GM12875 (cell line): ENCODE measurements at regions not wholly inside any gene's neighbourhood (a gene's known extent, or its start where the extent isn't known, plus 50 kb on each side); places are given as distances from the start of the nearest gene placed in this dataset.
"Not testable (repeated sequence)": the region's sequence is repeated elsewhere in the genome, so short reads cannot be mapped to it uniquely, and the experiment has no call there.

Source experiments
- H3K4me3 ChIP-seq: one replicate; pipeline ENCODE4 v1.5.1; 2011; ENCODE audit warnings: low read depth, low read length, control low read depth
- CTCF ChIP-seq: IDR thresholded peaks from 2 replicates; pipeline ENCODE4 v1.5.1; 2011; ENCODE audit warnings: low read depth, mild to moderate bottlenecking, control low read depth, inconsistent platforms, low read length, moderate library complexity, borderline replicate concordance; ENCODE audit not compliant: insufficient read depth

DNA sequence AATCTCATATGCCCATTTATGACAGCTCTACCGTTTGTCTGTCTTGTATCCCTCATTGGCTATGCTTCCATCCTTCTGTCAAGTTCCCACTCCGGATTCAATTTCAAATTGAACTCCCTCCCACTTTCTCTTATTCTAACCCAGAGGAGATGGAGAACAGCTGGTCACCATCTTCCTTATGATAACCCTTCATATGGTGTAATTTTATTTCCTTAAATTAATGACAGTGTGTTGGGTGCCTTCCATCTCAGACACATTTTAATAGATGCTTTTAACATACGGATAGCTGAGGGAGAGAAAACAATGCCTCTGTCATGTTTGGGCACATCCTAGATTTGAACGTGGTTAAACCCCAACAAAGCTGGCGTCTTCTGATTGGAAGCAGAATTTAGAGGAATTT is 103.0 kb upstream of the PLXNA2 start:
- no peak for TF ChIP-seq CTCF
- no peak overlapping the region for H3K4me3 ChIP-seq

GRCh38 chr1:208349694-208350330 is 105.6 kb upstream of the PLXNA2 start:
- no peak overlapping the region for H3K4me3 ChIP-seq
- TF ChIP-seq CTCF, result no peak

DNA sequence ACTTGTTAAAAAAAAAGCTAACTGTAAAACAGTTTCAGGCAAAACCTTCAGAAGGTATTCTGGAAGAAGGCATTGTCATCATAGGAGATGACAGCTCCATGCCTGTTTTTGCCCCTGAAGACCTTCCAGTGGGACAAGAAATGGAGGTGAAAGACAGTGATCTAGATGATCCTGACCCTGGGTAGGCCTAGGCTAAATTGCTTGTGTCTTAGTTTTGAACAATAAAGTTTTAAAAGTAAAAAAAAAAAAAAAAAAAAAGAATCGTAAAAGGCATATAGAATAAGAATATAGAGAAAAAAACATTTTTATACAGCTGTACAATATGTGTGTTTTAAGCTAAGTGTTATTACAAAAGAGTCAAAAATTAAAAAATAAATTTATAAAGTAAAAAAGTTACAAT is 106.6 kb upstream of the PLXNA2 start:
- TF ChIP-seq CTCF, result no peak
- H3K4me3 ChIP-seq, result no peak overlapping the region

- no peak overlapping the region for H3K4me3 ChIP-seq
- no peak for TF ChIP-seq CTCF
These were observed 107.7 kb upstream of the PLXNA2 start for GRCh38 chr1:208351838-208352237.

GRCh38 chr1:208353797-208354196 is 109.6 kb upstream of the PLXNA2 start:
- not testable (repeated sequence) for H3K4me3 ChIP-seq

DNA sequence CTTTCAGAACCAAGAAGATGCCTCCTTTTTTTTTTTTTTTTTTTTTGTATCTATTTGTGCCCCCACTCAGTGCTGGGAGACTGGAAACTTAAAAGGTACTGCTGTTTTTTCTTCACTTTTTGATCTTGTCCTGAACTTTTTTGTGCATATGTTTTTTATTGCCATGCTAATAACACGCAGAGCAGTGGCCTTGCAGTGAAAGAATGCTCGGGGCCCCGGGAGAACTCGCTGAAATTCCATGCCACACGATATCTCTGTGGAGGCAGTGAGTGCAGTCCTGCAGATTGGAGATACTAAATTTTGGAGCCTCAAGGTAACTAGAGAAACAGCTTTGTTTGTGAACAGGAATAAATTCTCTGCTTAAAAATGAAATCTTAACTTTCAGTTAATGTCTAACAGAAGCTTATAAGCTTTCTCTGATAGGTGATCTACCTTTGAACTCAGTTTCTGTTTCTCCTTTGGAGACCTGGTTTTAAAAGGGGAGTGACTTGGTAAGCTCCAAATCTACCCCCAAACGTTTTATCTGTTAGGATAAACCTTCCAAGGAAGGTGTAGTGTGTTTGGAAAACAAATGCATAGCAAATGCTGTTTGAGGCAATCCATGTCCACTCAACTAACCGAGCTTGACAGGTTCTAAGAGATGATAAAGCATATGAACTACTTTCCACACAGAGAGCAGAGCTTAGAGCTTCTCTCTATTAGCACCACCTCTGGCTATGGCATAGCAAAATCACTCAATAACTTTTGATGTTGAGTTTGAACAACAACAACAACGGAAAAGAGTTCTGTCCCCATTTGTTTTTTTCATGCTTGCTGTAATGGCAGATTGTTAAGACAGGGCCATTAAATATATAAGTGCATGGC is 113.7 kb upstream of the PLXNA2 start:
- no peak overlapping the region for H3K4me3 ChIP-seq
- no peak for TF ChIP-seq CTCF

DNA sequence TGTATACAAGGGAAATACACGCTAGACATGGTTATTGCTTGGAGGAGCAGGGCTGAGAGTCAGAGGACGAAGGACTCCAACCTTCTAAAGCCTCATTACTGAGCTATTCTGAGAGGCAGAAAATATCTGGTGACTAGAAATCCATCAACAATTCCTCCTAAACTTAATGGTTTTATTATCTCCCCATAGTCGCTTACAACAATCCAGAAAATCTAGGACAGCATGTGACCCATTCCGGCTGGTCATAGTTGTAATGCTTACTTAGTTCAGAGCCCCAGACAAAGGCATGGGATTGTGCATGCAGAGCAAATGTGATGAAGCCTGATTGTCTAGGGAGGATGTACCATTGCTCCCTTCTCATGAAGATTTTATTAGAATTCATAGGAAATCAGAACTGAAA is 114.5 kb upstream of the PLXNA2 start:
- TF ChIP-seq CTCF, result no peak
- H3K4me3 ChIP-seq, result no peak overlapping the region

- no peak for TF ChIP-seq CTCF
- no peak overlapping the region for H3K4me3 ChIP-seq
These were observed 117.8 kb upstream of the PLXNA2 start for GRCh38 chr1:208362011-208362410.
